ENCODE measurements at regions not wholly inside any gene's neighbourhood (a gene's known extent, or its start where the extent isn't known, plus 50 kb on each side); places are given as distances from the start of the nearest gene placed in this dataset.
"Not testable (repeated sequence)": the region's sequence is repeated elsewhere in the genome, so short reads cannot be mapped to it uniquely, and the experiment has no call there.

GRCh38 chr4:181860157-181860556, 383.0 kb upstream of the TENM3 start:
- no peak for DNase-seq (ENCODE audit: low read depth)

- no peak for DNase-seq (ENCODE audit: low read depth)
Measured at GRCh38 chr4:181860668-181861067, 382.5 kb upstream of the TENM3 start.

- DNase-seq (ENCODE audit: low read depth) = no peak
Measured at GRCh38 chr4:181863856-181864255, 379.3 kb upstream of the TENM3 start.

GRCh38 chr4:181870326-181870725, 372.9 kb upstream of the TENM3 start:
- DNase-seq (ENCODE audit: low read depth) = no peak

GRCh38 chr4:181874602-181875001, 368.6 kb upstream of the TENM3 start:
- DNase-seq (ENCODE audit: low read depth) = no peak

GRCh38 chr4:181877329-181877848, 365.8 kb upstream of the TENM3 start:
- no peak for DNase-seq (ENCODE audit: low read depth)

GRCh38 chr4:181890031-181890430, 353.2 kb upstream of the TENM3 start:
- no peak for DNase-seq (ENCODE audit: low read depth)

GRCh38 chr4:181890911-181891310, 352.3 kb upstream of the TENM3 start:
- DNase-seq (ENCODE audit: low read depth) = no peak

- no peak for DNase-seq (ENCODE audit: low read depth)
Measured at GRCh38 chr4:181896614-181897013, 346.6 kb upstream of the TENM3 start.

GRCh38 chr4:181897935-181898334, 345.3 kb upstream of the TENM3 start:
- no peak for DNase-seq (ENCODE audit: low read depth)

- DNase-seq (ENCODE audit: low read depth) = not testable (repeated sequence)
Measured at GRCh38 chr4:181902404-181902803, 340.8 kb upstream of the TENM3 start.

GRCh38 chr4:181905708-181906107, 337.5 kb upstream of the TENM3 start:
- DNase-seq (ENCODE audit: low read depth) = no peak

GRCh38 chr4:181908168-181908567, 335.0 kb upstream of the TENM3 start:
- no peak for DNase-seq (ENCODE audit: low read depth)

- DNase-seq (ENCODE audit: low read depth) = no peak
Measured at GRCh38 chr4:181909368-181909767, 333.8 kb upstream of the TENM3 start.

GRCh38 chr4:181911420-181911819, 331.8 kb upstream of the TENM3 start:
- no peak for DNase-seq (ENCODE audit: low read depth)

- no peak for DNase-seq (ENCODE audit: low read depth)
Measured at GRCh38 chr4:181933471-181933870, 309.7 kb upstream of the TENM3 start.

- no peak for DNase-seq (ENCODE audit: low read depth)
Measured at GRCh38 chr4:181938631-181939030, 304.6 kb upstream of the TENM3 start.

GRCh38 chr4:181939199-181939945, 303.8 kb upstream of the TENM3 start:
- no peak for DNase-seq (ENCODE audit: low read depth)

GRCh38 chr4:181944527-181944926, 298.7 kb upstream of the TENM3 start:
- DNase-seq (ENCODE audit: low read depth) = no peak

GRCh38 chr4:181946902-181947301, 296.3 kb upstream of the TENM3 start:
- DNase-seq (ENCODE audit: low read depth) = no peak

GRCh38 chr4:181948839-181949382, 294.3 kb upstream of the TENM3 start:
- DNase-seq (ENCODE audit: low read depth) = no peak

- DNase-seq (ENCODE audit: low read depth) = no peak
Measured at GRCh38 chr4:181949704-181950312, 293.4 kb upstream of the TENM3 start.

GRCh38 chr4:181950372-181951127, 292.7 kb upstream of the TENM3 start:
- DNase-seq (ENCODE audit: low read depth) = no peak

All from CMK (cell line).